ENCODE measurements at regions not wholly inside any gene's neighbourhood (a gene's known extent, or its start where the extent isn't known, plus 50 kb on each side); places are given as distances from the start of the nearest gene placed in this dataset.

DNA sequence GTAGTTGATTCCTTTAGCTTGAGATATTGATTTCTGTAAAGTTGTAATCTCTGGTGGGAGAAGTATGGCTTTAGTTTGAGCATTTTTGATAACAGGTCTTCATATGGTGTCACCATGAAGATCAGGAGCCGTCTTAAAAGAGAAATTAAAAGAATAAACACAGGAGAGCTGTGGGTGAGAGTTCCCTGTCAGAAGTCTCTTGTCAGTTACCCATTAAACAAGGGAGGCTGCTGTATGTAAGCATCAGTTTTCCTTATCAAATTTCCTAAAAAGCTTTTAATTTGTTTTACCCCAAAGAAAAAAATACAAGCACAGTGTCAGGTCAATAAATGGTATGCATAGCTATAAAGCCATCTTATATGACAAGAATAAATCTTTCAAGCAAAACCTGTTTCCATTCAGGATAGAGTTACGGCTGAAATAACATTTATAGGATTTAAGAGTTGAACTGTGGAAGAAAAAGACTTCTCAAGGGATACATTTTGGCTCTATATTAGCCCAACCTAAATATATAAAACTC, 767.5 kb downstream of the JRKL start:
- no peak overlapping the region for H3K4me3 ChIP-seq (ENCODE audit: low read depth, low read length, poor library complexity, severe bottlenecking)
- no peak overlapping the region for H3K27ac ChIP-seq (ENCODE audit: low read depth, low read length, poor library complexity, severe bottlenecking)
- ChIA-PET POLR2A (ENCODE audit: low non-redundant PET) (no interaction called here), CTCF (no interaction called here)
- intact Hi-C loops (cut with micrococcal nuclease; ENCODE audit: unreplicated experiment), result no loop called here
- no TSS peak for BruUV-seq (replicated peaks)
- no peaks in the 10 kb centered on the region for H3K4me1 ChIP-seq (ENCODE audit: insufficient read depth, low read length, poor library complexity, severe bottlenecking)
- H3K27me3 ChIP-seq (replicated peaks; ENCODE audit: insufficient read depth, low read depth, low read length, poor library complexity), result no peaks in the 10 kb centered on the region
- no peak for TF ChIP-seq EZH2 (IDR thresholded peaks at IDR 0.05; ENCODE audit: borderline replicate concordance, low read depth, low read length, poor library complexity, severe bottlenecking)
- TF ChIP-seq, protein P1, sequence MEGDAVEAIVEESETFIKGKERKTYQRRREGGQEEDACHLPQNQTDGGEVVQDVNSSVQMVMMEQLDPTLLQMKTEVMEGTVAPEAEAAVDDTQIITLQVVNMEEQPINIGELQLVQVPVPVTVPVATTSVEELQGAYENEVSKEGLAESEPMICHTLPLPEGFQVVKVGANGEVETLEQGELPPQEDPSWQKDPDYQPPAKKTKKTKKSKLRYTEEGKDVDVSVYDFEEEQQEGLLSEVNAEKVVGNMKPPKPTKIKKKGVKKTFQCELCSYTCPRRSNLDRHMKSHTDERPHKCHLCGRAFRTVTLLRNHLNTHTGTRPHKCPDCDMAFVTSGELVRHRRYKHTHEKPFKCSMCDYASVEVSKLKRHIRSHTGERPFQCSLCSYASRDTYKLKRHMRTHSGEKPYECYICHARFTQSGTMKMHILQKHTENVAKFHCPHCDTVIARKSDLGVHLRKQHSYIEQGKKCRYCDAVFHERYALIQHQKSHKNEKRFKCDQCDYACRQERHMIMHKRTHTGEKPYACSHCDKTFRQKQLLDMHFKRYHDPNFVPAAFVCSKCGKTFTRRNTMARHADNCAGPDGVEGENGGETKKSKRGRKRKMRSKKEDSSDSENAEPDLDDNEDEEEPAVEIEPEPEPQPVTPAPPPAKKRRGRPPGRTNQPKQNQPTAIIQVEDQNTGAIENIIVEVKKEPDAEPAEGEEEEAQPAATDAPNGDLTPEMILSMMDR (conservative IDR thresholded peaks at IDR 0.05; ENCODE audit: low read depth, low read length), result no peak
- no peaks in the 10 kb centered on the region for H3K36me3 ChIP-seq (ENCODE audit: insufficient read depth, low read length, poor library complexity, severe bottlenecking)
- H3K9me3 ChIP-seq (ENCODE audit: low read depth, low read length, poor library complexity, severe bottlenecking), result no peaks in the 10 kb centered on the region
- DNase-seq (ENCODE audit: low spot score), result no peak

- ChIA-PET POLR2A (ENCODE audit: low non-redundant PET) (no interaction called here), CTCF (interaction anchor here (0.6 kb wide), 1 partner anchor 28 kb away, joined by 3 read pairs; no protein-coding TSS in a partner anchor)
- Histone ChIP-seq H3K4me1 (ENCODE audit: insufficient read depth, low read length, poor library complexity, severe bottlenecking) (no peaks in the 10 kb centered on the region), H3K27me3 (replicated peaks; ENCODE audit: insufficient read depth, low read depth, low read length, poor library complexity) (no peaks in the 10 kb centered on the region), H3K9me3 (ENCODE audit: low read depth, low read length, poor library complexity, severe bottlenecking) (no peaks in the 10 kb centered on the region), H3K4me3 (ENCODE audit: low read depth, low read length, poor library complexity, severe bottlenecking) (no peak overlapping the region), H3K27ac (ENCODE audit: low read depth, low read length, poor library complexity, severe bottlenecking) (no peak overlapping the region), H3K36me3 (ENCODE audit: insufficient read depth, low read length, poor library complexity, severe bottlenecking) (no peaks in the 10 kb centered on the region)
- BruUV-seq (replicated peaks), result no TSS peak
- no peak for DNase-seq (ENCODE audit: low spot score)
- no peak for TF ChIP-seq EZH2 (IDR thresholded peaks at IDR 0.05; ENCODE audit: borderline replicate concordance, low read depth, low read length, poor library complexity, severe bottlenecking)
- intact Hi-C loops (cut with micrococcal nuclease; ENCODE audit: unreplicated experiment), result no loop called here
These were observed 768.4 kb downstream of the JRKL start for GRCh38 chr11:97158243-97158642.

GRCh38 chr11:97163631-97164191, 773.9 kb downstream of the JRKL start:
- Histone ChIP-seq H3K27ac (ENCODE audit: low read depth, low read length, poor library complexity, severe bottlenecking) (no peak overlapping the region), H3K4me3 (ENCODE audit: low read depth, low read length, poor library complexity, severe bottlenecking) (no peak overlapping the region), H3K27me3 (replicated peaks; ENCODE audit: insufficient read depth, low read depth, low read length, poor library complexity) (no peaks in the 10 kb centered on the region), H3K9me3 (ENCODE audit: low read depth, low read length, poor library complexity, severe bottlenecking) (no peaks in the 10 kb centered on the region), H3K36me3 (ENCODE audit: insufficient read depth, low read length, poor library complexity, severe bottlenecking) (no peaks in the 10 kb centered on the region), H3K4me1 (ENCODE audit: insufficient read depth, low read length, poor library complexity, severe bottlenecking) (no peaks in the 10 kb centered on the region)
- ChIA-PET POLR2A (ENCODE audit: low non-redundant PET) (no interaction called here), CTCF (interaction anchor here (0.6 kb wide), 1 partner anchor 777 kb away, joined by 4 read pairs; no protein-coding TSS in a partner anchor)
- intact Hi-C loops (cut with micrococcal nuclease; ENCODE audit: unreplicated experiment), result no loop called here
- BruUV-seq (replicated peaks), result no TSS peak
- TF ChIP-seq EZH2 (IDR thresholded peaks at IDR 0.05; ENCODE audit: borderline replicate concordance, low read depth, low read length, poor library complexity, severe bottlenecking), result no peak
- TF ChIP-seq, protein P1 (conservative IDR thresholded peaks at IDR 0.05; ENCODE audit: low read depth, low read length), result no peak
- no peak for DNase-seq (ENCODE audit: low spot score)

All from A673 (cell line).